ENCODE measurements at regions not wholly inside any gene's neighbourhood (a gene's known extent, or its start where the extent isn't known, plus 50 kb on each side); places are given as distances from the start of the nearest gene placed in this dataset.
"Not testable (repeated sequence)": the region's sequence is repeated elsewhere in the genome, so short reads cannot be mapped to it uniquely, and the experiment has no call there.

DNA sequence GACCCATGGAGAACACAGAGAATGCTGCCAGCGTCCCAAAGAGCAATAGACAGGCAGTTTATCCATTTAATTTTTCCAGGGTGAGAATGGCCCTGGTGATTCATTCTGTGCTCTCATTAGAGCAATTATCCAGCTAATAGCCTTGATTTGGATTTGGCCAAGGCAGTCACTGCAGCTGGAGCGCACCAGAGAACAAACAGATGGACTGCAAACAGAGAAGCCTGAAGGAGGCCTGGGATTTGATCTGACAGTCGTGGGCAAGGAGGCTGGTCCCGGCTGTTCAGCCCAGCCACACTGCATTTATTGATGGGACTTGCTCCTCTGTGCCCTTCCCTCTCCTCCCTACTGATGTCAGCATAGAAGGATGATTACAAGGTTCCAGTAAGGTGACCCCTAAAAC is 353.9 kb upstream of the C1orf174 start:
- TF ChIP-seq, protein P1, sequence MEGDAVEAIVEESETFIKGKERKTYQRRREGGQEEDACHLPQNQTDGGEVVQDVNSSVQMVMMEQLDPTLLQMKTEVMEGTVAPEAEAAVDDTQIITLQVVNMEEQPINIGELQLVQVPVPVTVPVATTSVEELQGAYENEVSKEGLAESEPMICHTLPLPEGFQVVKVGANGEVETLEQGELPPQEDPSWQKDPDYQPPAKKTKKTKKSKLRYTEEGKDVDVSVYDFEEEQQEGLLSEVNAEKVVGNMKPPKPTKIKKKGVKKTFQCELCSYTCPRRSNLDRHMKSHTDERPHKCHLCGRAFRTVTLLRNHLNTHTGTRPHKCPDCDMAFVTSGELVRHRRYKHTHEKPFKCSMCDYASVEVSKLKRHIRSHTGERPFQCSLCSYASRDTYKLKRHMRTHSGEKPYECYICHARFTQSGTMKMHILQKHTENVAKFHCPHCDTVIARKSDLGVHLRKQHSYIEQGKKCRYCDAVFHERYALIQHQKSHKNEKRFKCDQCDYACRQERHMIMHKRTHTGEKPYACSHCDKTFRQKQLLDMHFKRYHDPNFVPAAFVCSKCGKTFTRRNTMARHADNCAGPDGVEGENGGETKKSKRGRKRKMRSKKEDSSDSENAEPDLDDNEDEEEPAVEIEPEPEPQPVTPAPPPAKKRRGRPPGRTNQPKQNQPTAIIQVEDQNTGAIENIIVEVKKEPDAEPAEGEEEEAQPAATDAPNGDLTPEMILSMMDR (IDR thresholded peaks at IDR 0.05) = no peak
- H3K4me1 ChIP-seq (ENCODE audit: control insufficient read depth in 1 of 2, insufficient read depth in 1 of 2, low read depth in 1 of 2, low read length in 1 of 2) = no peaks in the 10 kb centered on the region
- H3K36me3 ChIP-seq = no peaks in the 10 kb centered on the region
- H3K27me3 ChIP-seq = no peaks in the 10 kb centered on the region
- H3K27ac ChIP-seq = no peak overlapping the region
- H3K4me3 ChIP-seq (ENCODE audit: low read depth in 1 of 2, low read length in 1 of 2) = no peak overlapping the region
- H3K9me3 ChIP-seq = no peaks in the 10 kb centered on the region

DNA sequence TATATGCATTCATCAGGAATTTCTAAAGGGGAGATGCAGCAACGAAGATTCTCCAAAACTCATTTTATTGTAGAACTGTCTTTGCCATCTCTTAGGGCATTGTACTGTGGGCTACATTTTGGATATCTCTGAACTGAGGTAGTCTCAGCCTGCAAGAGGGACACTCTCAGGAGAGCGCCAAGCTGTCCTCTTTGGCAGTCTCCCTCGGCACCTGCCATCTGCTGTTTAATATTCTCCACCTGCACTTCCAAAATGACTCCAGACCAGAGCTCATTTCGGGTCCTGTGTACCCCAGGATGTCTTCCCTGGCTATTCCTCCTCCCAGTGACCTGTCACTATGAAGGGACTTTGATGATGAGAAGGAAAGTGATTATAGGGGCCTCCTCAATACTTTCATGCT is 356.3 kb upstream of the C1orf174 start:
- no peaks in the 10 kb centered on the region for H3K36me3 ChIP-seq

DNA sequence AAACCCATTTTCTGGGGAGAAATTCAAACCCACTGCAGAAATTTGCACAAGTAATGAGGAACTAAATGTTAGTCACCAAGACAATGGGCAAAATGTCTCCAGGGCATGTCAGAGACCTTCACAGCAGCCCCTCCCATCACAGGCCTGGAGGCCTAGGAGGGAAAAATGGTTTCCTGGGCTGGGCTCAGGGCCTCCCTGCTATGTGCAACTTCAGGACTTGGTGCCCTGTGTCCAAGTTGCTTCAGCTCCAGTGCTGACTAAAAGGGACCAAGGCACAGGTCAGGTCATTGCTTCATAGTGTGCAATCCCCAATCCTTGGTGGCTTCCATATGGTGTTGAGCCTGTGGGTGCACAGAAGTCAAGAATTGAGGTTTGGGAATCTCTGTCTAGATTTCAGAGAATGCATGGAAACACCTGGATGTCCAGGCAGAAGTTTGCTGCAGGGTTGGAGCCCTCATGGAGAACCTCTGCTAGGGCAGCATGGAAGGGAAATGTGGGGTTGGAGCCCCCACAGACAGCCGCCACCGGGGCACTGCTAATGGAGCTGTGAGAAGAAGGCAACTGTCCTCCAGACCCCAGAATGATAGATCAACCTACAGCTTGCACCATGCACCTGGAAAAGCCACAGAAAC is 358.2 kb upstream of the C1orf174 start:
- H3K36me3 ChIP-seq; H3K27me3 ChIP-seq; H3K4me3 ChIP-seq (ENCODE audit: low read depth in 1 of 2, low read length in 1 of 2); H3K9me3 ChIP-seq; H3K4me1 ChIP-seq (ENCODE audit: control insufficient read depth in 1 of 2, insufficient read depth in 1 of 2, low read depth in 1 of 2, low read length in 1 of 2); H3K27ac ChIP-seq: not testable (repeated sequence)

More for the DNA sequence above, 356.3 kb upstream of the C1orf174 start:
- Histone ChIP-seq H3K4me1 (ENCODE audit: control insufficient read depth in 1 of 2, insufficient read depth in 1 of 2, low read depth in 1 of 2, low read length in 1 of 2) (no peaks in the 10 kb centered on the region), H3K27me3 (no peaks in the 10 kb centered on the region), H3K9me3 (no peaks in the 10 kb centered on the region), H3K4me3 (ENCODE audit: low read depth in 1 of 2, low read length in 1 of 2) (no peak overlapping the region), H3K27ac (no peak overlapping the region)
- TF ChIP-seq, protein P1 (IDR thresholded peaks at IDR 0.05) = no peak

DNA sequence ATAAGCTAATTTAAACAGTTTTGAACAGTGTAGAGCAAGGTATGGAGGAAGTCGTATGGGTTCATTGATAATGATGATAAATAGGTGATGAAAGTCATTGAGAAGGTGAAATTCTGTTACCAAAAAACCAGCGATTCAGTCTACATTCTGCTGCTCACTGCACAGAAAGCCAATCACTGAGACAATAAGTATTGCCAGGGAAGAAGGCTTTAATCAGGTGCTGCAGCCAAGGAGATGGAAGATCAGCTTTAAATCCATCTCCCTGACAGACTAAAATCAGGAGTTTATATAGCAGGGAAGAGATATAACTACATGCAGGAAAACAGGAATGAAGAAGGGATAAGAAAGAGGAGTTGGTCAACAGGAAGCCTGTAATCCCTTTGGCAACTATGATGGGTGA is 361.3 kb upstream of the C1orf174 start:
- Histone ChIP-seq H3K4me1 (ENCODE audit: control insufficient read depth in 1 of 2, insufficient read depth in 1 of 2, low read depth in 1 of 2, low read length in 1 of 2) (no peaks in the 10 kb centered on the region), H3K36me3 (no peaks in the 10 kb centered on the region), H3K27me3 (no peaks in the 10 kb centered on the region), H3K27ac (no peak overlapping the region), H3K4me3 (ENCODE audit: low read depth in 1 of 2, low read length in 1 of 2) (no peak overlapping the region), H3K9me3 (no peaks in the 10 kb centered on the region)
- TF ChIP-seq, protein P1 (IDR thresholded peaks at IDR 0.05) = no peak

DNA sequence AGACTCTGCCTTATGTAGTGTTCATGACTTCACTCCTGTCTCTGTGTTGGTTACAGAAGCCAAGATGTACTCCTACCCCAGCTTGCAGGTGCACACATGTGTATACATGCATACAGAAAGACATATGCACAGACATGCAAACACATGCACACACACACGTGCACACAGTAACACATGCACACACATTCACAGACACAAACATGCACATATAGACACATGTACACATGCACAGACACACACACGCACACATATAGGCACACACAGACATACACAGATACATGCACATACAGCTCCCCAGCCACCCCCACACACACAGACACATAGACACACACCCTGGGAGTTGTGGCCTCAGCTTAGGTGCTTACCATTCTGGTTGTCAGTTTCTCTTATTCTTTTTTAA is 362.6 kb upstream of the C1orf174 start:
- Histone ChIP-seq H3K9me3 (no peaks in the 10 kb centered on the region), H3K27me3 (no peaks in the 10 kb centered on the region), H3K4me1 (ENCODE audit: control insufficient read depth in 1 of 2, insufficient read depth in 1 of 2, low read depth in 1 of 2, low read length in 1 of 2) (no peaks in the 10 kb centered on the region), H3K36me3 (no peaks in the 10 kb centered on the region), H3K27ac (no peak overlapping the region), H3K4me3 (ENCODE audit: low read depth in 1 of 2, low read length in 1 of 2) (no peak overlapping the region)
- TF ChIP-seq, protein P1 (IDR thresholded peaks at IDR 0.05) = no peak

DNA sequence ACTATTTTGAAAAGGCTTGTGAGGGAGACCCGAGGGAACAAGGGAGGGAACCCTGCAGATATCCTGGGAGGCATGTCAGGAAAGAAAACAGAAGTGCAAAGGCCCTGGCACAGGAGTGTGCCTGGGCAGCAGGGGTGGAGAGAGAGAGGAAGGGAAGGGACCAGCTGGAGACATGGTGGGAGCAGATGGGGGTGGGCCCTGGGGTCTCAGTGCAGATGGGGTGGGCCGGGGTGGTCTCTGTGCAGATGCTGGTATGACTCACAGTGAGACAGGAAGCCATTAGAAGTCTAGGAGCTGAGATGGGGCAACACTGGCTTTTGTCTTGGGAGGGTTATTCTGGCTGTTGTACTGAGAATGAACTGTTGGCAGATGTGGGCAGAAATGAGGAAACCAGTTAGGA is 363.6 kb upstream of the C1orf174 start:
- Histone ChIP-seq H3K27ac (no peak overlapping the region), H3K36me3 (no peaks in the 10 kb centered on the region), H3K4me3 (ENCODE audit: low read depth in 1 of 2, low read length in 1 of 2) (no peak overlapping the region), H3K9me3 (no peaks in the 10 kb centered on the region), H3K4me1 (ENCODE audit: control insufficient read depth in 1 of 2, insufficient read depth in 1 of 2, low read depth in 1 of 2, low read length in 1 of 2) (no peaks in the 10 kb centered on the region), H3K27me3 (no peaks in the 10 kb centered on the region)
- TF ChIP-seq, protein P1 (IDR thresholded peaks at IDR 0.05) = no peak

All from neutrophil (primary cell).